ENCODE measurements at regions not wholly inside any gene's neighbourhood (a gene's known extent, or its start where the extent isn't known, plus 50 kb on each side); places are given as distances from the start of the nearest gene placed in this dataset.

GRCh38 chr13:72303941-72304746, 423.3 kb downstream of the MZT1 start:
- in situ Hi-C loops (cut with MboI; ENCODE audit: low sequenced_read_pairs): no loop called here
- no peaks in the 10 kb centered on the region for H3K27me3 ChIP-seq (ENCODE audit: low read depth)
- no peak overlapping the region for H3K4me3 ChIP-seq
- H3K9me3 ChIP-seq: no peaks in the 10 kb centered on the region
- H3K36me3 ChIP-seq (replicated peaks): no peaks in the 10 kb centered on the region
- H3K4me1 ChIP-seq: no peaks in the 10 kb centered on the region
- no peak for DNase-seq (ENCODE audit: low spot score in 2 of 2)

- Histone ChIP-seq H3K36me3 (replicated peaks) (no peaks in the 10 kb centered on the region), H3K4me1 (no peaks in the 10 kb centered on the region), H3K27me3 (ENCODE audit: low read depth) (no peaks in the 10 kb centered on the region), H3K9me3 (no peaks in the 10 kb centered on the region), H3K4me3 (no peak overlapping the region)
- DNase-seq (ENCODE audit: low spot score in 2 of 2): no peak
- in situ Hi-C loops (cut with MboI; ENCODE audit: low sequenced_read_pairs): no loop called here
Observed at GRCh38 chr13:72296246-72296645, 429.2 kb upstream of the DACH1 start.

- in situ Hi-C loops (cut with MboI; ENCODE audit: low sequenced_read_pairs): no loop called here
- no peaks in the 10 kb centered on the region for H3K27me3 ChIP-seq (ENCODE audit: low read depth)
- no peaks in the 10 kb centered on the region for H3K9me3 ChIP-seq
- no peak for DNase-seq (ENCODE audit: low spot score in 2 of 2)
- H3K36me3 ChIP-seq (replicated peaks): no peaks in the 10 kb centered on the region
- H3K4me3 ChIP-seq: no peak overlapping the region
- no peaks in the 10 kb centered on the region for H3K4me1 ChIP-seq
Observed at GRCh38 chr13:72295153-72295552, 428.1 kb upstream of the DACH1 start.

- no peak for DNase-seq (ENCODE audit: low spot score in 2 of 2)
- H3K4me1 ChIP-seq: no peaks in the 10 kb centered on the region
- in situ Hi-C loops (cut with MboI; ENCODE audit: low sequenced_read_pairs): no loop called here
- no peaks in the 10 kb centered on the region for H3K27me3 ChIP-seq (ENCODE audit: low read depth)
- no peaks in the 10 kb centered on the region; the same call in 1 of the 2 replicates for H3K9me3 ChIP-seq
- H3K4me3 ChIP-seq: no peak overlapping the region
- H3K36me3 ChIP-seq (replicated peaks): no peaks in the 10 kb centered on the region
Observed at GRCh38 chr13:72293206-72293605, 426.2 kb upstream of the DACH1 start.

- H3K27me3 ChIP-seq (ENCODE audit: low read depth): no peaks in the 10 kb centered on the region
- H3K4me3 ChIP-seq: no peak overlapping the region
- no peak for DNase-seq (ENCODE audit: low spot score in 2 of 2)
- in situ Hi-C loops (cut with MboI; ENCODE audit: low sequenced_read_pairs): no loop called here
- peaks cover 5% of the 10 kb centered on the region for H3K4me1 ChIP-seq
- no peaks in the 10 kb centered on the region for H3K36me3 ChIP-seq (replicated peaks)
- no peaks in the 10 kb centered on the region; the same call in 1 of the 2 replicates for H3K9me3 ChIP-seq
Observed at GRCh38 chr13:72290962-72291681, 424.1 kb upstream of the DACH1 start.

GRCh38 chr13:72286421-72286820, 419.4 kb upstream of the DACH1 start:
- Histone ChIP-seq H3K27me3 (ENCODE audit: low read depth) (no peaks in the 10 kb centered on the region), H3K4me3 (no peak overlapping the region), H3K9me3 (no peaks in the 10 kb centered on the region; the same call in 1 of the 2 replicates), H3K36me3 (replicated peaks) (no peaks in the 10 kb centered on the region), H3K4me1 (peaks cover 5% of the 10 kb centered on the region)
- no peak for DNase-seq (ENCODE audit: low spot score in 2 of 2)
- in situ Hi-C loops (cut with MboI; ENCODE audit: low sequenced_read_pairs): no loop called here

GRCh38 chr13:72284791-72285190, 417.8 kb upstream of the DACH1 start:
- no peak for DNase-seq (ENCODE audit: low spot score in 2 of 2)
- Histone ChIP-seq H3K36me3 (replicated peaks) (no peaks in the 10 kb centered on the region), H3K27me3 (ENCODE audit: low read depth) (no peaks in the 10 kb centered on the region), H3K4me3 (no peak overlapping the region), H3K9me3 (no peaks in the 10 kb centered on the region; the same call in 1 of the 2 replicates), H3K4me1 (peaks cover 7% of the 10 kb centered on the region)
- in situ Hi-C loops (cut with MboI; ENCODE audit: low sequenced_read_pairs): no loop called here

- Histone ChIP-seq H3K9me3 (no peaks in the 10 kb centered on the region), H3K27me3 (ENCODE audit: low read depth) (no peaks in the 10 kb centered on the region), H3K4me3 (no peak overlapping the region), H3K36me3 (replicated peaks) (no peaks in the 10 kb centered on the region), H3K4me1 (peaks cover 5% of the 10 kb centered on the region; the same call in 1 of the 2 replicates)
- no peak for DNase-seq (ENCODE audit: low spot score in 2 of 2)
- in situ Hi-C loops (cut with MboI; ENCODE audit: low sequenced_read_pairs): no loop called here
Observed at GRCh38 chr13:72261732-72262131, 394.7 kb upstream of the DACH1 start.

GRCh38 chr13:72259528-72259927, 392.5 kb upstream of the DACH1 start:
- H3K27me3 ChIP-seq (ENCODE audit: low read depth): no peaks in the 10 kb centered on the region
- no peaks in the 10 kb centered on the region for H3K36me3 ChIP-seq (replicated peaks)
- H3K4me1 ChIP-seq: peaks cover 7% of the 10 kb centered on the region; the same call in 1 of the 2 replicates
- H3K4me3 ChIP-seq: no peak overlapping the region
- no peaks in the 10 kb centered on the region for H3K9me3 ChIP-seq
- in situ Hi-C loops (cut with MboI; ENCODE audit: low sequenced_read_pairs): no loop called here
- DNase-seq (ENCODE audit: low spot score in 2 of 2): no peak

GRCh38 chr13:72258340-72258981, 391.5 kb upstream of the DACH1 start:
- H3K4me3 ChIP-seq: no peak overlapping the region
- DNase-seq (ENCODE audit: low spot score in 2 of 2): peak in 1 of 2 experiments; percentile 10
- in situ Hi-C loops (cut with MboI; ENCODE audit: low sequenced_read_pairs): no loop called here
- peaks cover 7% of the 10 kb centered on the region; the same call in 1 of the 2 replicates for H3K4me1 ChIP-seq
- no peaks in the 10 kb centered on the region for H3K36me3 ChIP-seq (replicated peaks)
- no peaks in the 10 kb centered on the region for H3K9me3 ChIP-seq
- no peaks in the 10 kb centered on the region for H3K27me3 ChIP-seq (ENCODE audit: low read depth)

GRCh38 chr13:72255908-72256307, 388.9 kb upstream of the DACH1 start:
- H3K27me3 ChIP-seq (ENCODE audit: low read depth): no peaks in the 10 kb centered on the region
- H3K9me3 ChIP-seq: no peaks in the 10 kb centered on the region
- in situ Hi-C loops (cut with MboI; ENCODE audit: low sequenced_read_pairs): no loop called here
- H3K4me3 ChIP-seq: no peak overlapping the region
- DNase-seq (ENCODE audit: low spot score in 2 of 2): peak; percentile 74 to 79
- no peaks in the 10 kb centered on the region for H3K36me3 ChIP-seq (replicated peaks)
- peaks cover 7% of the 10 kb centered on the region; the same call in 1 of the 2 replicates for H3K4me1 ChIP-seq

- Histone ChIP-seq H3K27me3 (ENCODE audit: low read depth) (no peaks in the 10 kb centered on the region), H3K4me3 (no peak overlapping the region), H3K36me3 (replicated peaks) (no peaks in the 10 kb centered on the region), H3K4me1 (peaks cover 17% of the 10 kb centered on the region), H3K9me3 (no peaks in the 10 kb centered on the region)
- DNase-seq (ENCODE audit: low spot score in 2 of 2): no peak
- in situ Hi-C loops (cut with MboI; ENCODE audit: low sequenced_read_pairs): no loop called here
Observed at GRCh38 chr13:72253754-72254153, 386.8 kb upstream of the DACH1 start.

- Histone ChIP-seq H3K36me3 (replicated peaks) (no peaks in the 10 kb centered on the region), H3K4me1 (peaks cover 10% of the 10 kb centered on the region)
- in situ Hi-C loops (cut with MboI; ENCODE audit: low sequenced_read_pairs): no loop called here
Observed at GRCh38 chr13:72246396-72246795, 379.4 kb upstream of the DACH1 start.

GRCh38 chr13:72244788-72245187, 377.8 kb upstream of the DACH1 start:
- H3K27me3 ChIP-seq (ENCODE audit: low read depth): no peaks in the 10 kb centered on the region
- H3K36me3 ChIP-seq (replicated peaks): no peaks in the 10 kb centered on the region
- no peak for DNase-seq (ENCODE audit: low spot score in 2 of 2)
- no peaks in the 10 kb centered on the region for H3K9me3 ChIP-seq
- in situ Hi-C loops (cut with MboI; ENCODE audit: low sequenced_read_pairs): no loop called here
- no peak overlapping the region for H3K4me3 ChIP-seq
- H3K4me1 ChIP-seq: peaks cover 8% of the 10 kb centered on the region

More at GRCh38 chr13:72246396-72246795, 379.4 kb upstream of the DACH1 start:
- H3K9me3 ChIP-seq: no peaks in the 10 kb centered on the region
- no peak for DNase-seq (ENCODE audit: low spot score in 2 of 2)
- no peak overlapping the region for H3K4me3 ChIP-seq
- H3K27me3 ChIP-seq (ENCODE audit: low read depth): no peaks in the 10 kb centered on the region

Measured in HAP-1 (cell line).